Left cardiac atrium (tissue), 4 donors: ENCODE measurements at regions not wholly inside any gene's neighbourhood (a gene's known extent, or its start where the extent isn't known, plus 50 kb on each side); places are given as distances from the start of the nearest gene placed in this dataset.
A peak's percentile ranks its signal among the peaks of the same experiment; 100 is the strongest.
"Not testable (repeated sequence)": the region's sequence is repeated elsewhere in the genome, so short reads cannot be mapped to it uniquely, and the experiment has no call there.

Source experiments
- ATAC-seq, 2 donors: fragments of 200-7000 bp; cut with Tn5 transposase; one replicate each; pipeline ENCODE4 v1.9.1; 2020; ENCODE audit warnings: mild to moderate bottlenecking in 2 of 2, moderate library complexity in 2 of 2
- DNase-seq: peaks from one replicate; pipeline ENCODE4 v3.0.0-alpha.2; 2020
- intact Hi-C, 2 donors: fragments of 100-400 bp; cut with DNase I; formaldehyde crosslinking; loops; one replicate each; pipeline versions ENCODE4 v1.14.1 to v1.15.1; 2022 to 2023
- donor health status: DM: no; HTN: yes; CAD: no.
- donor health status: DM: no; HTN: yes; CAD: no; lungs with severe emphysema.
- donor health status: DM: yes; HTN: yes; CAD: no.
- donor health status: Dilated cardiomyopathy.

GRCh38 chr6:19394051-19394450, 443.1 kb upstream of the ID4 start:
- intact Hi-C loops = no loop called here
- DNase-seq = no peak
- no peak for ATAC-seq

DNA sequence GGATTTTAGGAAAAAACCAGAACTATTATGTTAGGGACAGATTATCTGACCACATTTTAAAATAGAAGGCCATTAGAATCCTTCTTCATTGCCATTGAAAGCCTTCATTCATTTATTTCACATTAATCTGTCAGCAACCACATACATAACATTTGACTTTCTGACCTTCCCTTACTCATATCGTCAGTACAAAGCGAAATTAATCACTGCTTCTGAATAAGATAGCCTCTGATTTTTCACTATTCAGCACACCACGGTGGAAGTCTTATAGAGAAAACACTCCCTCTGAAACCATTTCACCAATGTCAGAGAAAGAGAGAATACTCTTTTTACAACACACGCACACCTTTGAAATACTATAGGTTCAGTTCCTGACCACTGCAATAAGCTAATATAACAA, 442.5 kb upstream of the ID4 start:
- intact Hi-C loops = no loop called here
- DNase-seq (no peak), ATAC-seq (no peak)

DNA sequence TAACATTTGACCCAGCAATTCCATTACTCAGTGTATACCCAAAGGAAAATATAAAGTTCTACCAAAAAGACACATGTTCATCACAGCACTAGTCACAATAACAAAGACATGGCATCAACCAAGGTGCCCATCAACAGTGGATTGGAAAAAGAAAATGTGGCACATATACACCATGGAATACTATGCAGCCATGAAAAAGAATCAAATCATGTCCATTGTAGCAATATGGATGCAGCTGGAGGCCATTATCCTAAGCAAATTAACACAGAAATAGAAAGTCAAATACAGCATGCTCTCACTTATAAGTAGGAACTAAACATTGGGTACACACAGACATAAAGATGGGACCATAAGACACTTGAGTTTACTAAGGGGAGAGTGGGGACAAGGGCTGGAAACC, 441.9 kb upstream of the ID4 start:
- intact Hi-C loops = no loop called here
- ATAC-seq (no peak), DNase-seq (no peak)

- peak; percentile 31 for DNase-seq
- intact Hi-C loops = no loop called here
- ATAC-seq = no peak
Observed at GRCh38 chr6:19399406-19399805, 437.8 kb upstream of the ID4 start.

DNA sequence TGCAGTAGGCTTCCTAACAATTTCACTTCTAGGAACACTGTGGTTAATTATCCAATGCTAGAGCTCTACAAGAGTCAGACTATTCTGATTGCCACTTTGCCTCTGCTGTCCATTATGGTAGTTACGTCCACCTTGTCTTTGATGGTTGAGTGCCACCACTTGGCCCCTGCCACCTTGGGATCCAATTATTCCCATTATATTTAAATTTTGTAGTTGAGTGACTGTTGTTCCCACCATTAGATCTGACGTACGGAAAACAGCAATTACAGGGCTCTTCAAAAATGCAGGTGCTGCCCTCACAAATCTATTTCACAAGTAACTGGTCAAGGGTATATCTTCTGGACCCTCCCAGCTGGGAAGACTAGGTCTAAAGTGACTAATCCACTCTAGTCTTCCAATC, 432.3 kb upstream of the ID4 start:
- DNase-seq, intact Hi-C loops, ATAC-seq: not testable (repeated sequence)

- DNase-seq (no peak), ATAC-seq (no peak)
- intact Hi-C loops = no loop called here
Observed at GRCh38 chr6:19408331-19408730, 428.8 kb upstream of the ID4 start.

- intact Hi-C loops = no loop called here
- ATAC-seq (peak in 1 of 2 donors; percentile 98), DNase-seq (no peak)
Observed at GRCh38 chr6:19410481-19410880, 426.7 kb upstream of the ID4 start.

DNA sequence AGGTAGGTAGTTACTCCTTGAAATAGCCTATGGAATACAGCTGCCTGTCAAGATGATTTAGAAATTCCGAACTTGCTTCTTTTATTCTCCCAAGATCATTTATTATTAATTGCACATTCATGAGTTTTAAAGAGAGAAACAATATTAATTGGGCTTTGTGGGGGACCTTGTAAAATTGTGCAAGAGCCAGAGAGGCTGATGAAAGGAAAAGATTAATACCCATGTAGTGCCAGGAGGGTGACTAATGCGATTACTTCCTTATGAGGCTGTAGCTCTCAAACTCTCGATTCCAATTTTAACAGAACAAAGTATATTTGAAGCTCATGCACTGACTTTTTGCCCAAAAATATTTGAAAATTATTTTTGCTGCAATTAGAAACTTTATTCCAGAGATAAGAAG, 423.8 kb upstream of the ID4 start:
- ATAC-seq (peak in 1 of 2 donors; percentile 57), DNase-seq (no peak)
- intact Hi-C loops = no loop called here

DNA sequence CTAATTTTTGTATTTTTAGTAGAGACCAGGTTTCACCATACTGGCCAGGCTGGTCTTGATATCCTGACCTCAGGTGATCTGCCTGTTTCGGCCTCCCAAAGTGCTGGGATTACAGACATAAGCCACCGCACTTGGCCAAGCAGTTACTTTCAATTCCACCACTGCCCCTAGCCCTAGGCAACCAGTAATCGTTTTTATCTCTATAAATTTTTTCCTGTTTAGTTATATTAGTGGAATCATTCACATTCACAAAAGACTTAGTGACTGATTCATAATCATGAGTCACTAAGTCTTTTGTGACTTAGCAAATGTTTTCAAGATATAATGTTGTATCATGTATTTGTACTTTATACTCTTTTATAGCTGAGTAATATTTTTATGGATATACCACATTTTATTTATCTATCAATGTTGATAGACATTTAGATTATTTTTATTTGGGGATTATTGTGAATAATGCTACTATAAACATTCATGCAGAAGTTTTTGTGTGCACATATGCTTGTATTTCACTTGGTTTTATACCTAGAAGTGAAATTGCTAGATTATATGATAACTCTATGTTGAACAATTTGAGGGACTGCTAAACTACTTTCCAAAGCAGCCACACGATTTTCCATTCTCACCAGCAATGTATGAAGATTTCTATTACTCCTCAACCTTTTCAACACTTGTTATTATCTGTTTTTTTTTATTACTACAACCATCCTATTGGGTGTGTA, 421.4 kb upstream of the ID4 start:
- intact Hi-C loops = no loop called here
- no peak for ATAC-seq
- DNase-seq = no peak

DNA sequence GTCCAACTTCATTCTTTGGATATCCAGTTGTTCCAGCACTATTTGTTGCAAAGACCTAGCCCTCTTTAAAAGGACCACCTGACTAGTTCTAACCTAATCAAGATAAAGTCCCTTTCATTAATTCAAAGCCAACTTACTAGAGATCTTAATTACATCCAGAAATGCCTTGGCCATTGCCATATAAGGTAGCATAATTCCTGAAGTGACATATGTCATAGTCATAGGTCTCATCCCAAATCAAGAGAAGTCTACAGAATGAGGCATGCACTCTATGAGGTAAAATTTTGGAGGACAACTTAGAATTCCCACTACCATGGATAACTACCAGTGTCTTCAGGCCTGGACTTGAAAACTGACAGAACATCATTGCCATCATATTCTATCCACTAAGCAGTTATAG, 420.4 kb upstream of the ID4 start:
- ATAC-seq (no peak), DNase-seq (no peak)
- intact Hi-C loops = no loop called here

- intact Hi-C loops = no loop called here
- DNase-seq (no peak), ATAC-seq (peak in 1 of 2 donors; percentile 83)
Observed at GRCh38 chr6:19417713-19418112, 419.5 kb upstream of the ID4 start.

DNA sequence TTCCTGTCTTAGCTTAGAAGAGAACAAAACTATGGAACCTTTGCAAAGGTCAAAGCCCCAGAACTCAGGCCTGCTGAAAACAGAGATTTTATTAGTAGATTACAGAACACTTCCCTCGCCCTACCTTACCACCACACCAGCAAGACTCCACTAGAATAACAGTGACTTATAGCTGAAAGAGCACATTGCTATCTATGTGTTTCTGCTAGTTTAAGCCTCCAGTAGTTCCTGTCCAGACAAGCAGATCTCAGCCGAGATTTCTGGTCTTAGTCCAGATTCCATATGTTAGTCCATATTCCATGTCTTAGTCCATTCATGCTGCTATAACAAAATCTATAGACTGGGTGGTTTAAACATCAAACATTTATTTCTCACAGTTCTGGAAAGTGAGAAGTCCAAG, 412.3 kb upstream of the ID4 start:
- DNase-seq = no peak
- ATAC-seq = no peak
- intact Hi-C loops = no loop called here

GRCh38 chr6:19427548-19427947, 409.6 kb upstream of the ID4 start:
- ATAC-seq (no peak), DNase-seq (no peak)
- intact Hi-C loops = no loop called here

- intact Hi-C loops = no loop called here
- no peak for DNase-seq
- ATAC-seq = no peak
Observed at GRCh38 chr6:19432966-19433498, 404.1 kb upstream of the ID4 start.

GRCh38 chr6:19434065-19434464, 403.1 kb upstream of the ID4 start:
- intact Hi-C loops = no loop called here
- no peak for DNase-seq
- ATAC-seq = no peak

DNA sequence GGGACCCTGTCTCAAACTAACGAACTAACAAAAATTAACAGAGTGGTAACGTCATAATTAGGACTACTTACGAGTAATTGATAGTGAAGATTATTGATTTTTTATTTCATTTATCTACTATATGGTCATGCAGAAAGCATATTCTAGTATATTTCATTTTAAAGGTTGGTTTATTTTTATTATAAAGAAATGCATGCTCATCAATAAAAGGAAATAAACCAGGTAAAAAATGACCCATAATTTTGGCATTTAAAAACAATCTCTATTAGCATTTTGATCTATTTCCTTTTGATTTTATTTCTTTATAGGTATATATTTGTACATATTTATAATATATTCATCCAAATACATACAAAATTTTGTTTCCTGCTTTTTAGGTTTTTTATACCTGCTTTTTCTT, 401.4 kb upstream of the ID4 start:
- DNase-seq (no peak), ATAC-seq (no peak)
- intact Hi-C loops = no loop called here

DNA sequence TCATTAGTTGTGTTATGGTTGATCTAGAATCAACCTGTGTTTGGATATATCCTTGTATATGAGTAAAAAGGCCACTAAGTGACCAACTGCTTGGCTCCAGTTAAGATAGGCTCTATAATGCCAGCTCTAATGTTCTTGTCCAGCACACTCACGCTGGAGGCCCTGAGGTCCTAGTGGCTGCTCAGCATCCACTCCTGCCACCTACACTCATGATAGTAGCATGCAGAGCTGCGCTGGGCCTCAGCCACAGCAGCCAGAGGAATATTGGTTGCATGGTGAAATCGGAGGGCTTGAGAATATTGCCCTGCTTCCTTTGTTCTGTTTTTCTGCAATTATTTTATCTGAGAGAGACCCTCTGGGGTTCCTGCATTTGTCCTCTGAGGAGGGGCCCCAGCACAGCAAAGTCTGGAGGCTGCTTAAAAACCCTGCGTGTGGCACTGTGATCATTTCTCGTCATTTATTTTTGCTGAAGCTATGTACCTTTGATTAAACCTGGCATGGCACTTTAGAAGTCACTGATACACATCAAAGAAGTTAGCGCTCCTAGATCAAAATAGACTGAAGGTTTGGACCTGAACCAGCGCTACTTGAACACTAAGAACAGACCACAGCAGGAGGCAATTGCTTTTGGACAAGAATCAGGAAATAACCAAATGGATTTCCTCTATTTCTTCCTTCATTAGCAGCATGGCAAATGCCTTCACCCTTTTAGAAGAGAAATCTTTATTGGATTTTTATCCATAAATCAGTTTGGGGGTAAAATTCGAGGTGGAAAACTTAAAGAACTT, 398.4 kb upstream of the ID4 start:
- DNase-seq = no peak
- intact Hi-C loops = no loop called here
- ATAC-seq = no peak

DNA sequence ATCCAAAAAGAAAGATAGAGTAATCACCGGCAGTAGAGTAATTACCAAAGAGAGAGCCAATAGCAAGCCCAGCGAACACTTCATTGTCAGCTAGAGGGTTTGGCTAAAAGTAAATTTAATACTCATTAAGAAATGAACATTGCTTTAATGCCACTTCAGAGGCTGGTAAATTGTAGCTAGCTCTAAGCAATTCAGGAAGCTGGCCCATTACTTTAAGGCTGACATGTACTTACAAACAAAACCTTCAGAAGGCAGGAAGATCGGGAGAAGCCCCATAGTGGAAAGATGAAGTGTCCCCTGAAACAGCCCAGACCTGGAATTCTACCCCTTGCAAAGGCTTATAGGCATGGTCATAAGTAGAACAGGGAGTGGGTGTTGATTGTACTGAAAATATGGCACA, 396.6 kb upstream of the ID4 start:
- DNase-seq (no peak), ATAC-seq (no peak)
- intact Hi-C loops = no loop called here

- intact Hi-C loops = no loop called here
- DNase-seq = no peak
- no peak for ATAC-seq
Observed at GRCh38 chr6:19443411-19443810, 393.8 kb upstream of the ID4 start.

GRCh38 chr6:19444041-19444440, 393.1 kb upstream of the ID4 start:
- no peak for ATAC-seq
- DNase-seq = no peak
- intact Hi-C loops = no loop called here

GRCh38 chr6:19444481-19444880, 392.7 kb upstream of the ID4 start:
- ATAC-seq = no peak
- no peak for DNase-seq
- intact Hi-C loops = no loop called here
